ENCODE measurements at regions not wholly inside any gene's neighbourhood (a gene's known extent, or its start where the extent isn't known, plus 50 kb on each side); places are given as distances from the start of the nearest gene placed in this dataset.
"Not testable (repeated sequence)": the region's sequence is repeated elsewhere in the genome, so short reads cannot be mapped to it uniquely, and the experiment has no call there.

GRCh38 chr10:33706746-33707145 lies 372.3 kb upstream of the NRP1 start:
- Mint-ChIP-seq H3K4me3 (no peak overlapping the region), H3K4me1 (no peaks in the 10 kb centered on the region)

GRCh38 chr10:33706191-33706590 lies 371.7 kb upstream of the NRP1 start:
- Mint-ChIP-seq H3K4me1 (no peaks in the 10 kb centered on the region), H3K36me3 (ENCODE audit: low read depth) (no peaks in the 10 kb centered on the region), H3K27me3 (peaks cover 37% of the 10 kb centered on the region), H3K27ac (no peak overlapping the region), H3K4me3 (no peak overlapping the region)
- H3K9me3 ChIP-seq (ENCODE audit: control insufficient read depth, low read length, poor library complexity, severe bottlenecking), result no peaks in the 10 kb centered on the region
- ATAC-seq (no peak), DNase-seq (no peak)

More at GRCh38 chr10:33706746-33707145, 372.3 kb upstream of the NRP1 start:
- ATAC-seq (no peak), DNase-seq (no peak)
- Mint-ChIP-seq H3K27ac (no peak overlapping the region), H3K27me3 (peaks cover 37% of the 10 kb centered on the region), H3K36me3 (ENCODE audit: low read depth) (no peaks in the 10 kb centered on the region)
- H3K9me3 ChIP-seq (ENCODE audit: control insufficient read depth, low read length, poor library complexity, severe bottlenecking), result no peaks in the 10 kb centered on the region

GRCh38 chr10:33704214-33704830 lies 369.9 kb upstream of the NRP1 start:
- H3K36me3 Mint-ChIP-seq (ENCODE audit: low read depth), result no peaks in the 10 kb centered on the region
- no peaks in the 10 kb centered on the region for H3K4me1 Mint-ChIP-seq
- peaks cover 31% of the 10 kb centered on the region for H3K27me3 Mint-ChIP-seq
- DNase-seq (no peak), ATAC-seq (no peak)
- H3K27ac Mint-ChIP-seq, result no peak overlapping the region
- no peaks in the 10 kb centered on the region for H3K9me3 ChIP-seq (ENCODE audit: control insufficient read depth, low read length, poor library complexity, severe bottlenecking)
- H3K4me3 Mint-ChIP-seq, result no peak overlapping the region

GRCh38 chr10:33703501-33704213 lies 369.2 kb upstream of the NRP1 start:
- Mint-ChIP-seq H3K27me3 (peaks cover 31% of the 10 kb centered on the region), H3K4me1 (no peaks in the 10 kb centered on the region), H3K27ac (no peak overlapping the region), H3K36me3 (ENCODE audit: low read depth) (no peaks in the 10 kb centered on the region), H3K4me3 (no peak overlapping the region)
- H3K9me3 ChIP-seq (ENCODE audit: control insufficient read depth, low read length, poor library complexity, severe bottlenecking), result no peaks in the 10 kb centered on the region
- no peak for DNase-seq
- no peak for ATAC-seq

GRCh38 chr10:33698033-33698432 lies 363.6 kb upstream of the NRP1 start:
- peaks cover 5% of the 10 kb centered on the region for H3K27me3 Mint-ChIP-seq

GRCh38 chr10:33697016-33697415 lies 362.5 kb upstream of the NRP1 start:
- Mint-ChIP-seq H3K27me3 (no peaks in the 10 kb centered on the region), H3K4me3 (no peak overlapping the region), H3K4me1 (no peaks in the 10 kb centered on the region), H3K27ac (no peak overlapping the region), H3K36me3 (ENCODE audit: low read depth) (no peaks in the 10 kb centered on the region)
- DNase-seq (no peak), ATAC-seq (no peak)
- H3K9me3 ChIP-seq (ENCODE audit: control insufficient read depth, low read length, poor library complexity, severe bottlenecking), result no peaks in the 10 kb centered on the region

More at GRCh38 chr10:33698033-33698432, 363.6 kb upstream of the NRP1 start:
- H3K4me1 Mint-ChIP-seq, result no peaks in the 10 kb centered on the region
- H3K36me3 Mint-ChIP-seq (ENCODE audit: low read depth), result no peaks in the 10 kb centered on the region
- no peak overlapping the region for H3K27ac Mint-ChIP-seq
- DNase-seq (no peak), ATAC-seq (no peak)
- no peak overlapping the region for H3K4me3 Mint-ChIP-seq
- no peaks in the 10 kb centered on the region for H3K9me3 ChIP-seq (ENCODE audit: control insufficient read depth, low read length, poor library complexity, severe bottlenecking)

- H3K27me3 Mint-ChIP-seq, result no peaks in the 10 kb centered on the region
- no peak for DNase-seq
- no peaks in the 10 kb centered on the region for H3K9me3 ChIP-seq (ENCODE audit: control insufficient read depth, low read length, poor library complexity, severe bottlenecking)
- no peak overlapping the region for H3K27ac Mint-ChIP-seq
- no peaks in the 10 kb centered on the region for H3K36me3 Mint-ChIP-seq (ENCODE audit: low read depth)
- no peaks in the 10 kb centered on the region for H3K4me1 Mint-ChIP-seq
- no peak overlapping the region for H3K4me3 Mint-ChIP-seq
- ATAC-seq, result no peak
Measured at GRCh38 chr10:33695536-33695935, 361.1 kb upstream of the NRP1 start.

- H3K36me3 Mint-ChIP-seq (ENCODE audit: low read depth); ATAC-seq; H3K4me3 Mint-ChIP-seq: not testable (repeated sequence)
Measured at GRCh38 chr10:33690536-33690935, 356.1 kb upstream of the NRP1 start.

GRCh38 chr10:33688506-33688905 lies 354.0 kb upstream of the NRP1 start:
- no peak overlapping the region for H3K4me3 Mint-ChIP-seq
- no peaks in the 10 kb centered on the region for H3K4me1 Mint-ChIP-seq
- no peaks in the 10 kb centered on the region for H3K36me3 Mint-ChIP-seq (ENCODE audit: low read depth)
- H3K27me3 Mint-ChIP-seq, result peaks cover 5% of the 10 kb centered on the region
- no peaks in the 10 kb centered on the region for H3K9me3 ChIP-seq (ENCODE audit: control insufficient read depth, low read length, poor library complexity, severe bottlenecking)
- no peak for DNase-seq
- H3K27ac Mint-ChIP-seq, result no peak overlapping the region
- ATAC-seq, result no peak

More at GRCh38 chr10:33690536-33690935, 356.1 kb upstream of the NRP1 start:
- not testable (repeated sequence) for H3K4me1 Mint-ChIP-seq; H3K9me3 ChIP-seq (ENCODE audit: control insufficient read depth, low read length, poor library complexity, severe bottlenecking); DNase-seq; H3K27ac Mint-ChIP-seq; H3K27me3 Mint-ChIP-seq

- no peak overlapping the region for H3K27ac Mint-ChIP-seq
- H3K27me3 Mint-ChIP-seq, result peaks cover 5% of the 10 kb centered on the region
- H3K36me3 Mint-ChIP-seq (ENCODE audit: low read depth), result no peaks in the 10 kb centered on the region
- H3K4me1 Mint-ChIP-seq, result no peaks in the 10 kb centered on the region
- H3K4me3 Mint-ChIP-seq, result no peak overlapping the region
- no peak for ATAC-seq
- H3K9me3 ChIP-seq (ENCODE audit: control insufficient read depth, low read length, poor library complexity, severe bottlenecking), result no peaks in the 10 kb centered on the region
- no peak for DNase-seq
Measured at GRCh38 chr10:33684211-33684611, 349.7 kb upstream of the NRP1 start.

GRCh38 chr10:33681595-33681994 lies 347.1 kb upstream of the NRP1 start:
- ATAC-seq, result no peak
- H3K4me3 Mint-ChIP-seq, result no peak overlapping the region

GRCh38 chr10:33680036-33680435 lies 345.6 kb upstream of the NRP1 start:
- no peak overlapping the region for H3K4me3 Mint-ChIP-seq
- H3K9me3 ChIP-seq (ENCODE audit: control insufficient read depth, low read length, poor library complexity, severe bottlenecking), result no peaks in the 10 kb centered on the region
- ATAC-seq, result no peak
- DNase-seq, result no peak
- no peaks in the 10 kb centered on the region for H3K36me3 Mint-ChIP-seq (ENCODE audit: low read depth)
- no peaks in the 10 kb centered on the region for H3K4me1 Mint-ChIP-seq
- no peak overlapping the region for H3K27ac Mint-ChIP-seq
- H3K27me3 Mint-ChIP-seq, result peaks cover 2% of the 10 kb centered on the region

More at GRCh38 chr10:33681595-33681994, 347.1 kb upstream of the NRP1 start:
- Mint-ChIP-seq H3K27me3 (peaks cover 5% of the 10 kb centered on the region), H3K36me3 (ENCODE audit: low read depth) (no peaks in the 10 kb centered on the region), H3K4me1 (no peaks in the 10 kb centered on the region), H3K27ac (no peak overlapping the region)
- H3K9me3 ChIP-seq (ENCODE audit: control insufficient read depth, low read length, poor library complexity, severe bottlenecking), result no peaks in the 10 kb centered on the region
- DNase-seq, result no peak

GRCh38 chr10:33676606-33677339 lies 342.3 kb upstream of the NRP1 start:
- no peak overlapping the region for H3K27ac Mint-ChIP-seq
- H3K4me1 Mint-ChIP-seq, result no peaks in the 10 kb centered on the region
- no peaks in the 10 kb centered on the region for H3K36me3 Mint-ChIP-seq (ENCODE audit: low read depth)
- H3K4me3 Mint-ChIP-seq, result no peak overlapping the region
- no peak for DNase-seq
- H3K9me3 ChIP-seq (ENCODE audit: control insufficient read depth, low read length, poor library complexity, severe bottlenecking), result no peaks in the 10 kb centered on the region
- ATAC-seq, result no peak
- no peaks in the 10 kb centered on the region for H3K27me3 Mint-ChIP-seq
